SK-N-SH treated with all-trans-retinoic acid at 6 μM for 48 hours (cell line): ENCODE measurements at regions not wholly inside any gene's neighbourhood (a gene's known extent, or its start where the extent isn't known, plus 50 kb on each side); places are given as distances from the start of the nearest gene placed in this dataset.

Experiments used
- ATAC-seq: fragments of 200-7000 bp; cut with Tn5 transposase; 3 replicates; pipeline ENCODE4 v1.9.1; 2020; ENCODE audit warnings: mild to moderate bottlenecking, moderate library complexity
- ARNTL ChIP-seq: fragments of 450-650 bp; formaldehyde crosslinking; IDR thresholded peaks from 2 replicates; pipeline ENCODE4 v1.5.0; 2020; ENCODE audit warnings: low read depth, mild to moderate bottlenecking, moderate library complexity, borderline replicate concordance
- BACH2 ChIP-seq: fragments of 250-450 bp; sonication (Bioruptor Pico); IDR thresholded peaks from 2 replicates; pipeline ENCODE4 v1.9.0; 2021; ENCODE audit warnings: mild to moderate bottlenecking, borderline replicate concordance
- CREB5 ChIP-seq: fragments of 250-450 bp; sonication (Bioruptor Pico); IDR thresholded peaks from 2 replicates; pipeline ENCODE4 v1.5.1; 2020; ENCODE audit warnings: low read depth, mild to moderate bottlenecking, moderate library complexity
- CSDC2 ChIP-seq: fragments of 250-450 bp; sonication (Bioruptor Pico); IDR thresholded peaks from 2 replicates; pipeline ENCODE4 v1.5.0; 2020; ENCODE audit warnings: mild to moderate bottlenecking, moderate library complexity
- GLIS3 ChIP-seq: fragments of 250-450 bp; sonication (Bioruptor Pico); IDR thresholded peaks from 2 replicates; pipeline ENCODE4 v1.5.0; 2020; ENCODE audit warnings: mild to moderate bottlenecking, moderate library complexity
- ISL1 ChIP-seq: fragments of 250-450 bp; sonication (Bioruptor Pico); IDR thresholded peaks from 2 replicates; pipeline ENCODE4 v2.1.2; 2022; ENCODE audit warnings: mild to moderate bottlenecking, moderate library complexity
- OSR1 ChIP-seq: fragments of 250-450 bp; sonication (Bioruptor Pico); IDR thresholded peaks from 2 replicates; pipeline ENCODE4 v1.8.0; 2022; ENCODE audit warnings: moderate library complexity, mild to moderate bottlenecking, inconsistent platforms
- POU6F1 ChIP-seq: fragments of 250-450 bp; sonication (Bioruptor Pico); IDR thresholded peaks from 2 replicates; pipeline ENCODE4 v1.8.0; 2021; ENCODE audit warnings: low read depth, mild to moderate bottlenecking, moderate library complexity, borderline replicate concordance
- PPARA ChIP-seq: fragments of 250-450 bp; sonication (Bioruptor Pico); IDR thresholded peaks from 2 replicates; pipeline ENCODE4 v1.5.0; 2020; ENCODE audit warnings: mild to moderate bottlenecking, borderline replicate concordance
- RARB ChIP-seq: fragments of 250-450 bp; sonication (Bioruptor Pico); IDR thresholded peaks from 2 replicates; pipeline ENCODE4 v1.8.0; 2021; ENCODE audit warnings: mild to moderate bottlenecking, moderate library complexity
- SNAI2 ChIP-seq: fragments of 250-450 bp; sonication (Bioruptor Pico); IDR thresholded peaks from 2 replicates; pipeline ENCODE4 v1.5.0; 2020; ENCODE audit warnings: mild to moderate bottlenecking, moderate library complexity
- TCF4 ChIP-seq: fragments of 250-450 bp; sonication (Bioruptor Pico); IDR thresholded peaks from 2 replicates; pipeline ENCODE4 v1.8.0; 2021; ENCODE audit warnings: mild to moderate bottlenecking, moderate library complexity, borderline replicate concordance
- TOX ChIP-seq: fragments of 250-450 bp; sonication (Bioruptor Pico); IDR thresholded peaks from 2 replicates; pipeline ENCODE4 v1.8.0; 2021; ENCODE audit warnings: mild to moderate bottlenecking, moderate library complexity, borderline replicate concordance
- TSHZ2 ChIP-seq: fragments of 250-450 bp; sonication (Bioruptor Pico); IDR thresholded peaks from 2 replicates; pipeline ENCODE4 v1.5.0; 2020; ENCODE audit warnings: mild to moderate bottlenecking, moderate library complexity
- ZC3H10 ChIP-seq: fragments of 250-450 bp; sonication (Bioruptor Pico); IDR thresholded peaks from 2 replicates; pipeline ENCODE4 v1.5.1; 2021; ENCODE audit warnings: mild to moderate bottlenecking, moderate library complexity
- ZFP3 ChIP-seq: fragments of 250-450 bp; sonication (Bioruptor Pico); IDR thresholded peaks from 2 replicates; pipeline ENCODE4 v1.5.0; 2020; ENCODE audit warnings: mild to moderate bottlenecking, moderate library complexity
- ZFP30 ChIP-seq: fragments of 450-650 bp; formaldehyde crosslinking; IDR thresholded peaks from 2 replicates; pipeline ENCODE4 v1.5.0; 2022; ENCODE audit warnings: mild to moderate bottlenecking, moderate library complexity
- ZNF565 ChIP-seq: fragments of 450-650 bp; formaldehyde crosslinking; conservative IDR thresholded peaks from 2 replicates; pipeline ENCODE4 v1.5.0; 2020; ENCODE audit warnings: low read depth, mild to moderate bottlenecking, moderate library complexity
- ZNF8 ChIP-seq: fragments of 450-650 bp; formaldehyde crosslinking; IDR thresholded peaks from 2 replicates; pipeline ENCODE4 v1.5.0; 2020; ENCODE audit warnings: mild to moderate bottlenecking, moderate library complexity
- TF ChIP-seq, protein P1 (sequence below): fragments of 250-450 bp; sonication (Bioruptor Pico); IDR thresholded peaks from 2 replicates; pipeline ENCODE4 v1.5.1; 2021; ENCODE audit warnings: mild to moderate bottlenecking, moderate library complexity

- TF ChIP-seq ZNF565 (CRISPR knock-in tag) (no peak), ZNF8 (CRISPR knock-in tag) (no peak), POU6F1 (CRISPR knock-in tag) (no peak), ZC3H10 (CRISPR knock-in tag) (no peak)
- ATAC-seq, result no peak
Observed at GRCh38 chrX:94901849-94902248, 1227.8 kb downstream of the FAM133A start.

DNA sequence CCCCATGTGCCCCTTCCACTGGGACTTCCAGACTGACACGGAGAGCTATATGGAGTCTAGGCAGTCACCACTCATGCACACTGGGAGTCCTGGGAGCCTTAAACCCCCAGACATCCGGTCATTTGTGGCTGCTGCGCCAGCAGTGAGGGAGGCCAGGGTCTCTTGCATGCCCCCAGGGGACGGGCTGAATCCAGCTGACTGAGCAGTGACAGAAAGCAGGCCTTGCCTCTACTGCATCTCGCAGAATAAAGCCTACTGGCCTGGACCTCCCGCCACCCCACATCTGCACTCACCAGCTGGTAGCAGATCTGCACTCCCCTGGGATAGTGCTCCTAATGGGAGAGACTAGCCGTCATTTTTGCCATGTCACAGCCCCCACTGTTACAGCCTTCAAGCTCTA, 1234.2 kb downstream of the FAM133A start:
- no peak; the same call in 2 of the 3 replicates for ATAC-seq
- TF ChIP-seq, protein P1, sequence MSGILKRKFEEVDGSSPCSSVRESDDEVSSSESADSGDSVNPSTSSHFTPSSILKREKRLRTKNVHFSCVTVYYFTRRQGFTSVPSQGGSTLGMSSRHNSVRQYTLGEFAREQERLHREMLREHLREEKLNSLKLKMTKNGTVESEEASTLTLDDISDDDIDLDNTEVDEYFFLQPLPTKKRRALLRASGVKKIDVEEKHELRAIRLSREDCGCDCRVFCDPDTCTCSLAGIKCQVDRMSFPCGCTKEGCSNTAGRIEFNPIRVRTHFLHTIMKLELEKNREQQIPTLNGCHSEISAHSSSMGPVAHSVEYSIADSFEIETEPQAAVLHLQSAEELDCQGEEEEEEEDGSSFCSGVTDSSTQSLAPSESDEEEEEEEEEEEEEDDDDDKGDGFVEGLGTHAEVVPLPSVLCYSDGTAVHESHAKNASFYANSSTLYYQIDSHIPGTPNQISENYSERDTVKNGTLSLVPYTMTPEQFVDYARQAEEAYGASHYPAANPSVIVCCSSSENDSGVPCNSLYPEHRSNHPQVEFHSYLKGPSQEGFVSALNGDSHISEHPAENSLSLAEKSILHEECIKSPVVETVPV (CRISPR knock-in tag), result no peak
- TF ChIP-seq TSHZ2 (CRISPR knock-in tag) (no peak), TCF4 (peak; percentile 57; the same call in 1 of the 2 replicates)

GRCh38 chrX:94908648-94909047, 1234.6 kb downstream of the FAM133A start:
- TF ChIP-seq, protein P1 (CRISPR knock-in tag), result no peak
- no peak for TF ChIP-seq ARNTL (CRISPR knock-in tag)
- no peak for TF ChIP-seq RARB (CRISPR knock-in tag)
- no peak for TF ChIP-seq POU6F1 (CRISPR knock-in tag)
- TF ChIP-seq CSDC2 (CRISPR knock-in tag), result no peak
- TF ChIP-seq ZFP30 (CRISPR knock-in tag), result no peak
- TF ChIP-seq ZNF565 (CRISPR knock-in tag), result no peak
- TF ChIP-seq ZNF8 (CRISPR knock-in tag), result no peak
- no peak for TF ChIP-seq GLIS3 (CRISPR knock-in tag)
- no peak for TF ChIP-seq PPARA (CRISPR knock-in tag)
- TF ChIP-seq ZFP3 (CRISPR knock-in tag), result no peak
- no peak for TF ChIP-seq BACH2
- no peak for TF ChIP-seq OSR1 (CRISPR knock-in tag)
- TF ChIP-seq TOX (CRISPR knock-in tag), result no peak

GRCh38 chrX:94914235-94914634, 1240.2 kb downstream of the FAM133A start:
- TF ChIP-seq, protein P1 (CRISPR knock-in tag), result no peak
- TF ChIP-seq TOX (CRISPR knock-in tag) (no peak), OSR1 (CRISPR knock-in tag) (no peak), POU6F1 (CRISPR knock-in tag) (no peak), SNAI2 (CRISPR knock-in tag) (no peak), GLIS3 (CRISPR knock-in tag) (no peak), ZFP3 (CRISPR knock-in tag) (no peak), ISL1 (CRISPR knock-in tag) (no peak), CREB5 (CRISPR knock-in tag) (no peak)
- TF ChIP-seq, all 23 proteins: peak for 0
- no peak for ATAC-seq

More at GRCh38 chrX:94908648-94909047, 1234.6 kb downstream of the FAM133A start:
- no peak for ATAC-seq
